ACHN (cell line): ENCODE measurements at regions not wholly inside any gene's neighbourhood (a gene's known extent, or its start where the extent isn't known, plus 50 kb on each side); places are given as distances from the start of the nearest gene placed in this dataset.

Experiments
- DNase-seq: peaks from one replicate; pipeline ENCODE4 v3.0.0-alpha.2; 2015
- in situ Hi-C: cut with HindIII; loops from 2 replicates; pipeline ENCODE4 v1.10.0; 2017; ENCODE audit warnings: low sequenced_read_pairs, low pct_ligation_motif_present, low pct_unique_long_range_greater_than_20kb

DNA sequence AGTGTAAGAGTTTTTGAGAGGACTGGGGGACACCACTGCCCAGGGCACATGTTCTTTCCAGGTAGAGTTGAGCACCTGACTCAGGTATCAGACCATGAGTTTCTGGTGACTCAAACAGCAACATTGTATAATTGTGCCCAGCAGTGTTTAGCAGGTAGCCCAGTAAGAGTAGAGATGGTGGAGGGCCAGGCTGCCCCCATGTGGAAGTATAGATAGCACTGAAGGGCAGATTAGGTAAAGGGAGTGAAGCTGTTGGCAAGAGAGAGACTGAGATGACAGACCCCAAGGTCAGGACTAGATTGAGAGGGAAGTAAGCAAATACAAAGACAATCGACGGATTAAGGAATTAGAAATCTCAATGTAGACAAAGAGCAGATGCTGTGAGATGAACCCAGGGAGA, 74.6 kb downstream of the TRIM42 start:
- no peak for DNase-seq
- in situ Hi-C loops, result no loop called here

DNA sequence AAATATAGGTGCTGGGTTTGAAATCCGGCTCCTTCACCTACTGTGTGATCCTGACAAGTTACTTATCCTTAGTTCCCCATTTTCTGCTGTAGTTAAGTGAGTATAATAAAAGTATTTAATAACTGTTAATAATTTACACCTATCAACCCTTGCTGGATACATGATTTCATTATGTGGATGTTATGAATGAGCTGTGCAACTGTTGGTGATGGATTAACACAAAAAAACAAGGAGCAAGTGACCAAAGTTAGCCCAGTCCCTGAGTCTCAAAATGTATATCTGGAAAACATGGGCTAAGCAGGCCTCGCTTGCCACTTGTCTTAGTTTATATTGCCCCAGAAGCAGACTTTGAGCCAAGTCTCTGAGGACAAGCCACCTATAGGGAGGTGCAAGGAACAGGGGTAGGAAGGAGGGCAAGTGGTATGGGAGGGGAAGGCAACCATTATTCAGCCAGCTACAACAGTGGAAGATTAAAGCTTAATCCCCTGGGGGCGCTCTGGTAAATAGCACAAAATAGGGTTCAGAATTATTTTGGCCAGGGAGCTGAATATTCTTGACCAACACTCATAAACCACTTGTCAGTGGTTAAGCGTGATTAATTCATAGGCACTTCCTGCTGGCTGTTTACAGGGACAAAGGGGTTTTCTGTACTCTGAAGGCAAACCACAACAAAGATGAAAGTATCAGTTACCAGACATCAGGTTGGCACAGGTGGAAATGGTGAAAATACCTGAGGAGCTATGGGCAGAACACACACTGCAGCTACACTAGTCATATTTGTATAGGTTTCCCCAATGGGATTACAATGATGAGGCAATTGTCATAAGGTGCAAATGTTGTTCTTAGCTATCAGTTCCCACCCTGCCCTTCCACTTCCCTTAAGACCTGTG, 76.2 kb downstream of the TRIM42 start:
- in situ Hi-C loops, result no loop called here
- no peak for DNase-seq

DNA sequence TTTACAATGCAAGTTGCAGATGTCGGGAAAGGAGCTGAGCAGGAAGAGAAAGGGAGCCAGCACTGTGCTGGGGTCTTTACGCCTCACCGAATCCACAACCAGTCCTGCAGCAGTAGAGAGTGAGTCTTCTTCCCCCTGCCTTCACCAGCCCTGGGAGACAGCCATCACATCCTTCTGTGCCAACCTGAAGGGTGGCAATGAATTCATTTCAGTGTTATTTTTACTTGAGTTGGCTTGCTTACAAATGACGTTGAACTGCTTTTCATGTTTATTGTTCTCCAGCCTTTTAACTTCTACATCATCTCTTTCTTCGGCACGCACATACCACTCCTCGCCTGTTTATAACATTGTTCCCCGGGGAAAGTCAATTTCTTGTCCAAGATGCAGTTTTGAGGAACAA, 77.1 kb downstream of the TRIM42 start:
- in situ Hi-C loops, result no loop called here

DNA sequence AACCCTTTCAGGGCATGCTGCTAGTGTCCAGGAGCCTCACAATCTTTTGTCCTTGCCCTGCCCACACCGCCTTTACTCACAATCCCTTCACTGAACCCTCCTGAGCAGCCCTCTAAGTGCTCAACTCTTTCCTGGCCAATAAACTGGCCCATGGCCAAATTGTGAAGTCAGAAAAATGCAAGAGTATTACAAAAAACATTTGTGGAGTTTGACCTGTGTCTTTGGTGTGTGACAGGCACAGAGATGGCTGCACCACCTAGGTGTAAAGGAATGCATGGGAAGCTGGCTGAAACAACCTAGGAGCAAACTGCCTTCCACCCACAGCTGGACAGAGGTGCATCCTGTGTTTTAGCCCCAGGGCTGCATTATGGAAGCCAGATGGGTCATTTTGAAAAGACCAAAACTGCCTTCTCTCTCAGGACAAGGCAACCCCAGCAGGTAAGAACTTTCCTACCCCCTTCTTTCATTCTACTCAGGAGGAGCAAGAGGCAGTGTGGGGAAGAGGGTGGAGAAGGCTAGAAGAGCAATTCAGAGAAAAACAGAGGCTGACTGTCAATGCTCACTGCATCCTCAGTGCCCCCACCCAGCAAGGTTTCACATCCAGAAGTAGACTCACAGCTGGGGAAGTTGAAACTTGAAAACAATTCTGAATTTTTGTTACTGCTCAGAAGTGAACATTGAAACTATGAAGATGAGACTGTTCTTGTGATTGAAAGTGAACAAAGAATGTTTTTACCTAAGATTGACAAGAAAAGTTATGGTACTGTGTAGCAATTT, 78.6 kb downstream of the TRIM42 start:
- in situ Hi-C loops, result no loop called here
- DNase-seq, result no peak

More for the DNA sequence above, 77.1 kb downstream of the TRIM42 start:
- DNase-seq, result no peak

DNA sequence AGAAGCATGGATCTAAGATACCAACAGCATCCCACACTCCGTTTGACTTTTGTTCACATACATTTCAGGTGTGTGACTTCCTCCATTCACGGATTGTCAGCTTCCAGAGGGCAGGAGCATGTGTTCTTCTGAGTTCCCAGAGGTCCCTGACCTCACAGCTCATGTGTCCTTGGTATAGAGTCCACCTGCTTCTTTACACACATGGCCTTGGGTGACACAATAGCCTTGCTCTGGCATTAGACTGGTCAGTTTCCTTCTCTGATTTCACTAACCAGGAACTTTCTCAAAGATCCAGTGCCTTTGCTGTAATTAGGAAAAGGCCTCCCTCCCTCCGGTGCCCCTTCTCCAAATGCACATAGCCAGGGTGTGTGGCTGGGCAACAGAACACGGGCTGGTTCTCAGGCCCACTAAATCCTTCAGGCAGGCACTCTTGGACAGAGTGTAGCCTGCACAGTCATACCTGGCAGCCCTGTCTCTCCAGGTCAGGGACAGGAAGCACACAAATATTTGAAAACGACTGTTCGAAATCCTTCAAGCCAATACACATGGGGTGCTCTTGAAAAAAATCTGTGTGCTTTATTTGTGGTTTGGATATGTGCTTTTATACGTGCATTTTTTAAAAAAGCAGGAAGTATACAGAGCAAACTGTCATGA, 81.1 kb downstream of the TRIM42 start:
- no peak for DNase-seq
- in situ Hi-C loops, result no loop called here

DNA sequence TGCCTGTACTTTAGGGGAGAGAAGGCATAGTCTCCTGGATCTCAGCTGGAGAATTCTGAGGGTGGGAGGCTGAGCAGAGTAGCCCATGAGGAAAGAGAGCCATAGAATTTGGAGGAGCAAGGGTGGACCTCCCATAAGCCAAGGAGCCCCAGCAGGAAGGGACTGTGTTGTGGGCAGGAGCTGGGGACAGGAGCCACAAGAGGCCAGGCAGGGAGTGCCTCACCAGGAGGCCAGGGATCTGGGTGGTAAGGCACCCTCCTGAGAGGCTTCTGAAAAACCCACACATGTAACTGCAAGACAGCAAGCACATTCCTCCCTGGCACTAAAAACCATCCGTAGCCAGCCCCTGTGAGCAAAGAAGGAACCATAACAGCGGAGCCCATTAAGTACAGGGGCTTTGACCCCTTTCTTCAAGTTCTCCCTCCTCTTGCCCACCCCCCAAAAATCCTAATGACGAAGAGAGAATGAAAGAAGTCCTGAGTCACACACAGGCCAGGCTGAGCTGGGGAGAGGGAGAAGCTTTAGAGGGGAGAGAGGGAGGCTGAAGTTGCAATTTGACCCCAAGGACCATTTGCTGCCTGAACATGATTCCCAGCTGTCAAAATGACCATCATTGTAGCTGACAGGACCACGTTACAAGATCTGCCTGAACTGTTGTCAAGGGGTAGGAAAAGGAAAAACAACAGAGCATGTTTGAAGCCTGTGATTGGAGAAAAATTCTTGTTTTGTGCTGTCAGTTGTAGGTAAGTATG, 82.6 kb downstream of the TRIM42 start:
- DNase-seq, result no peak
- in situ Hi-C loops, result no loop called here

DNA sequence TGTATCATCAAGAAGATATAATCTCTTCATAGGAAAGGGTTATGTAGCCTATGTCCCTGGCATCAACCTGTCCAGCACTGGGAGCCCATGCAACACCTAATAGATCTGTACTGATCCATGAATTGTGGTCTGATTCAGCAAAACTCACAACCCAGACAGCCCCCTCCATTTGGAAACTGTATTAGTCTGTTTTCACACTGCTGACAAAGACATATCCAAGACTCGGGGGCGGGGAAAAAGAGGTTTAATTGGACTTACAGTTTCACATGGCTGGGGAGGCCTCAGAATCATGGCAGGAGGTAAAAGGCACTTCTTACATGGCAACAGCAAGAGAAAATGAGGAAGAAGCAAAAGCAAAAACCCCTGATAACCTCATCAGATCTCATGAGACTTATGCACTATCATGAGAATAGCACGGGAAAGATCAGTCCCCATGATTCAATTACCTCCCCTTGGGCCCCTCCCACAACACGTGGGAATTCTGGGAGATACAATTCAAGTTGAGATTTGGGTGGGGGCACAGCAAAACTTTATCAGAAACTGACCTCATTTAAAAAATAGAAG, 83.3 kb downstream of the TRIM42 start:
- in situ Hi-C loops, result no loop called here

DNA sequence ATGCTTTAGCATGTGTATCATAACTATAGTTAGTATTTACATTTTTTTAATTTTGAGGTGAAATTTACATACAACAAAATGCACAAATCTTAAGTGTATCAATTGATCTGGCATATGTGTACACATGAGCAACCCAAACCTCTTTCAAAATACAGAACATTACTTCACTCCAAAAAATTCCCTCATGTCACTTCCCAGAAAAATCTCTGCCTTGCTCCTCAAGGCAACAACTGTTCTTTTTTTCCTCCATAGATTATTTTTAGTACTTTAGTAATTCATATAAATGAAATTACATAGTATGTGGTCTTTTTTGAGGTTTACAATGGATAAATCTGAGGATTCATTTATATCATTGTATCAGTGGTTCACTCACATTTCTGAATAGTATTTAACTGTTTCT, 84.9 kb downstream of the TRIM42 start:
- no peak for DNase-seq
- in situ Hi-C loops, result no loop called here

More for the DNA sequence above, 83.3 kb downstream of the TRIM42 start:
- no peak for DNase-seq

DNA sequence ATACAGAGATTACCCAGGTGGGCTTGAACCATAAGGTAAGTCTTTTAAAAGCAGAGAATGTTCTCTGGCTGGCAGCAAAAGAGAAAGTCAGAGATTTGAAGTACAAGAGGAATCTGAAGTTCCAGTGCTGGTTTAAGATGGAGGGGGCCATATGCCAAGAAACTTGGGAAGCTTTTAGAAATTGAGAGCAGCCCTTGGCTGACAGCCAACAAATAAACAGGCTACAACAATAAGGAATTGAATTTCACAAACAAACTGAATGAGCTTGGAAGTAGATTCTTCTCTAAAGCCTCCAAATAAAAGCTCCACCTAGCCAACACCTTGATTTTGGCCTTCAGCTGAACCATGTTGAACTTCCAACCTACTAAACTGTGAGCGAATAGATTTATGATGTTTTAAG, 85.7 kb downstream of the TRIM42 start:
- in situ Hi-C loops, result no loop called here
- no peak for DNase-seq

DNA sequence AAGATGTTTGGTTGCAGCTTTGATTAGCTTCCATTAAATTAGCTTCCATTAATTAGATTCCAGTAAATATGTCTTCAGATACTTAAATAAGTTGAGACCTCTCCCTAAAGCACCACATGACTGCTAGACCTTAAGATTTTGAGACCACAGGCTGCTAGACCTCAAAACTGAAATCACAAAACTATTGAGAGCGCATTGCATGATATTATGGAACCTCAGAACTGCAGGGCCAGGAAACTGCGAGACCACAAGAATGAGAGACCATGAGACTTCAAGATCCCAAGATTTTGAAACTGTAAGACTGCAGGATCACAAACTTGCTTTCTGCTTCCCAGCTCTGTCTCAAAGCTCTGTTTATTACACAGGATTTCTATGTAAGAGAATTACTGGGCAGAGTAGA, 87.4 kb downstream of the TRIM42 start:
- DNase-seq, result no peak
- in situ Hi-C loops, result no loop called here

DNA sequence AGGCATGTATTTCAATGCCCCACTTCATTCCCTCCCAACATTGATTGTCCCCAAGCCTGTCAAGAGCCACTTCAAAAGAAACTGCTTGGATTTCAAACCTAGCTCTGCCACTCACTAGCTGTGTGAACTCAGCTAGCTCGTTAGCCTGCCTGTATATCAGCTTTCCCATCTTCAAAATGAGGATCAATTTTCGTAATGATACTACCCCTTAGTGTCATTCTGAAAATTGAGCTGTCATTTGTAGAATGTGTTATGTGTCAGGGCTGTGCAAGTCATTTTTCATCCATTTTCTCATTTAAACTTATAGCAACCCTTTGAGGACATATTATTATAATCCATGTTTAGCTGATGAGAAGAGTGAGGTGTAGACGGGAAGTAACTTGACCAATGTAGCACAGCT, 88.6 kb downstream of the TRIM42 start:
- in situ Hi-C loops, result no loop called here
- no peak for DNase-seq

DNA sequence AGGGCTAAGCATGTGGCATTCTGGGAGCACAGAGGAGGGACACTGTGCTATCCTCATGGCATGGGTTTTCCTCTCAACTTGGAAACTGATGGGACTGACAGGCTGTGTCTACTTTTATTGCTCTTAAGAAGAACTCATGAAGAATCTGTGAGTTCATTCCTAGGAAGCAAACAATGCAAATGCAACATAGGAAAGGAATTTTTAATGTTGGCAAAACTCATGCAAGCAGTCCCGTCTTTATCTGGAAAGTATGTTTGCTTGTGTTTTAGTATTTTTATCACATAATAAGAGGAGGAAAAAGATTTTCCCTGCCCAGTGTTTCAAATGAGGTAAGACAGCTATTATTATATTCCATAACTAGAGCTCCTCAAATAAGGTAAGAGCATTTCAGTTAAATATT, 89.7 kb downstream of the TRIM42 start:
- no peak for DNase-seq
- in situ Hi-C loops, result no loop called here

DNA sequence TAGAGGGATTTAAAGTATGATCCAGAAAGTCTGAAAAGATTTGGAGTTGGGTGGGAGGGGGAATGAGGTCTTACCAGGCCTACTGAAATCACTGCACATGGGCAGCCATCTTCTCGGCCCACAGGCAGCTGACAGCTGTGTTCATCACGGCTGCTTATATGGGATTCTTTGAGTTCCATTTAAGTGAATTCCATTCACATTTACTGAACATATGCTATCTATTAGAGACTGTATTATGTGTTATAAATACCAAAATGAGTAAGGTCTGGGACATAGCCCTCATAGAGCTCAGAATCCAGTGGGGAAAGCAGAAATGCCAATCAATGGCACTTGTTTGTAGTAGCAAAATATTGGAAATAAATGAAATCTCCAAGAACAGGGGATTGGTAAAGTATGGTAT, 91.1 kb downstream of the TRIM42 start:
- no peak for DNase-seq
- in situ Hi-C loops, result no loop called here

DNA sequence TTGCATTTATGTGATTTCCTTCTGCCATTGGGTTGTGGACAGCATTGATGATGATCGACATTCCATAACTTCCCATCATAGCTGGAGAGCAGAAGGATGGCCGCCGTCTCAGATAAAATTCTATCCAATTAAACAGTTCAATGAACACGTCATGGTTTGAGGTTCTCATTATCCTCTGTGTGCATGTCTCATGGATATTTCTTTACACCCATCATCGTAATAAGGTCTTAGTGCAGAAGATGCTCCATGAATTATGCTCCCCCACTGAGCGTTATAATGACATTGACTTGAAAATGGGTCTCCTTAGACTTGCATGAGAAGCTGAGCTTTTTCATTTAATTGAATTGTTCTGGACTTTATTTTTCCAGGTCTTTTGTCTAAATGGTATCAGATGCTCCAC, 92.1 kb downstream of the TRIM42 start:
- DNase-seq, result no peak
- in situ Hi-C loops, result no loop called here

DNA sequence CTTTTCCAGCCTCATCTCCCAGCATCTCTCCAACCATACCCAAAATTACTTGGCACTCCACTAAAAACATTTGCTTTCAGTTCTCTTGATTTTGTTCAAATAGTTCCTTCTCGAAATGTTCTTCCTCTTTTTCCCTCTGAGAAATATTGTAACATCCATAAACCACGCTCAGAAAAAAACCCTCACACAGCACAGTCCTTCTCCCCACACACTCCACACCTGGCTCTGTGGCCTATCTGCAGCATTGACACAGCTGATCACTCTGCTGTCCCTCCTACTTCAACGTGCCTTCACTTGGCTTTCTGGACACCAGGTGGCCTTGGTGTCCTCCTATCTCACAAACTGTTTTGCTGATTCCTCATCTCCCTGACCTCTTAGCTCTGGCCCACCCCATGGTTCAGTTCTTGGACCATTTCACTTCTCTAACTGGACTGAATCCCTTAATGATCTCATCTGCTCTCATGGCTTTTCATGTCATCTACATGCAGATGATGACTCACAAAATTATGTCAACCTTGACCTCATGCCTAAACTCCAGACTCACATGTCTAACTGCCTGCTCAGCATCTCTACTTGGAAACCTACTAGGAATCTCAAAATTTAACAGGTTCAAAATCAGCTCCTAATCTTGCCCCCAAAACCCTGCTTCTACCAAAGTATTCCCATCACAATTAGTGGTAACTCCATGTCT, 93.3 kb downstream of the TRIM42 start:
- DNase-seq, result no peak
- in situ Hi-C loops, result no loop called here

DNA sequence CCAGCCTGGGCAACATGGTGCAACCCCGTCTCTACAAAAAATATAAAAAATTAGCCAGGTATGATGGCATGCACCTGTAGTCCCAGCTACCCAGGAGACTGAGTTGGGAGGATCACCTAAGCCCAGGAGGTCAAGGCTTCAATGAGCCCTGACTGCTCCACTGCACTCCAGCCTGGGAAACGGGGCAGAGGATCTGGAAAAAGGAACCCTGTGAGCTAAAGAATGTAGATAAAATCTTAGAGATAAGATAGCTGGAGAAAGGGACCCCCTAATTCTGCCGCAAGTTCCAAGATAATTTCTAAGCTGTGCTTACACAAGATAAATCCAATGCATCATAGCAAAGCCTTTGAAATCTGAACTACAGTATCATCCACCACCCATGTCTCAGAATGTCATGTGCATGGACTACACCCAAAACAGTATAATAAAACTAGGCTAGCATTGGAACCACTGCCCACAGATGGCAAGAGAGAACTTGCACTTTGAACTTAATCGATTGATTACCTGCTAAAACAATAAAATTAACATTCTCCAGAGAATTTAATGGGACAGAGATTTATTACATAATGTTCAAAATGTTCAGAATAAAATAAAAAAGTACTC, 99.9 kb downstream of the TRIM42 start:
- DNase-seq, result no peak
- in situ Hi-C loops, result no loop called here

DNA sequence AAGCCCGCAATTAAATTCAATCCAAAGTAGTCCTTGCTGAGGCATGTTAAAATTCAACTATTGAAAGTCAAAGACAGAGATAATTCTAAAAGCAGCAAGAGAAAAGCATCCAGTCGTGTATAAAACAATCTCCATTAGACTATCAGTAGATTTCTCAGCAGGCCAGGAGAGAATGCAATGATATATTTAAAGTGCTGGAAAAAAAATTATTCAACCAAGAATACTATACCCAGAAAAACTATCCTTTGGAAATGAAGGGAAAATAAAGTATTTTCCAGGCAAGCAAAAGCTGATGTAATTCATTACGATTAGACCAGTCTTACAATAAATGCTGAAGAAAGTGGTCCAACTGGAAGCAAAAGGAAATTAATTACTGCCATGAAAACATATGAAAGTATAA, 113.5 kb downstream of the TRIM42 start:
- in situ Hi-C loops, result no loop called here
- no peak for DNase-seq

DNA sequence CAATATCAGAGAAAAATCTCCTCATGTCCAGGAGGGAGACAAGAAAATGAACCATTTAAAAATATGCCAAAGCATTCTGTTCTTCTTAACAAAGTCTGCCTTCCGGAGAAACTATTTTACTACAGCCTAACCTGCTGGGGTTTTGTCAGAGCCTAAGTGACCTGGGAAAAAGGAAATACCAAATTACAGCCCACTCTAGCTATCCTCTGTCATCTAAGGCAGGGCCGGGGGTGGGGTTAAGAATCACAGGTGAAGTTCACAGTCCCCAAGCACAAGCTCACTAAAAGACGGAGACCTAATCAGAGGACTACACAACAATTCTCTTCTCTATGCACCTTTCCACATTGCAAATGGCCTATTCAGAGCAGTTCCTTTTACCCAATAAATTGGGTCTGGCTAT, 116.6 kb downstream of the TRIM42 start:
- in situ Hi-C loops, result no loop called here
- DNase-seq, result no peak
